ENCODE measurements at regions not wholly inside any gene's neighbourhood (a gene's known extent, or its start where the extent isn't known, plus 50 kb on each side); places are given as distances from the start of the nearest gene placed in this dataset.

DNA sequence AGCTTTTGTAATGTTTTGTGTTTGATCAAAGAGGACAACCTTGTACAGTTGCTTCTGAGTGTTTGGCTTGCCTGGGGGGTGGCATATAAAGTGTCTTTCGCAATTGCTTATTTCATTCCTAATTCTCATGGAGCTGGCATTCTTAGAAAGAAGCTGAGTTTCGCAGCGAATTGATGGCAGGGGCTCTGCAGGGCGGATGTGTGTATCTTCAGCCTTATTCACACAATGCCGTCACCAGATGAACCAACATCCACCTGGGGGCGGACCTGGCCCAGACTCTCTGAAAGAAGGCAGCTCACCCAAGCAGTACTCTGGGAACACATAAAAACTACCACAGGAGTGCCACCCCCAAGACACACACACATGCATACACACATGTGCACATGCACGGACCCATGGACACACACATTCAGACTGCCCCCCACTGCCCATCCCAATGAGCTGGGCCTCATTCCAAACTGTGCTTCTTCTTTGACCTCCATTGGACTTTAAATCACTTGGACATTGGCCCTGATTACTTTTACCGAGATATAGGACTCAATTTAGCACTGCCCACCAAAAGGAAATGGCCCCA is 55.4 kb upstream of the FOXQ1 start:
- TF ChIP-seq, protein P1, sequence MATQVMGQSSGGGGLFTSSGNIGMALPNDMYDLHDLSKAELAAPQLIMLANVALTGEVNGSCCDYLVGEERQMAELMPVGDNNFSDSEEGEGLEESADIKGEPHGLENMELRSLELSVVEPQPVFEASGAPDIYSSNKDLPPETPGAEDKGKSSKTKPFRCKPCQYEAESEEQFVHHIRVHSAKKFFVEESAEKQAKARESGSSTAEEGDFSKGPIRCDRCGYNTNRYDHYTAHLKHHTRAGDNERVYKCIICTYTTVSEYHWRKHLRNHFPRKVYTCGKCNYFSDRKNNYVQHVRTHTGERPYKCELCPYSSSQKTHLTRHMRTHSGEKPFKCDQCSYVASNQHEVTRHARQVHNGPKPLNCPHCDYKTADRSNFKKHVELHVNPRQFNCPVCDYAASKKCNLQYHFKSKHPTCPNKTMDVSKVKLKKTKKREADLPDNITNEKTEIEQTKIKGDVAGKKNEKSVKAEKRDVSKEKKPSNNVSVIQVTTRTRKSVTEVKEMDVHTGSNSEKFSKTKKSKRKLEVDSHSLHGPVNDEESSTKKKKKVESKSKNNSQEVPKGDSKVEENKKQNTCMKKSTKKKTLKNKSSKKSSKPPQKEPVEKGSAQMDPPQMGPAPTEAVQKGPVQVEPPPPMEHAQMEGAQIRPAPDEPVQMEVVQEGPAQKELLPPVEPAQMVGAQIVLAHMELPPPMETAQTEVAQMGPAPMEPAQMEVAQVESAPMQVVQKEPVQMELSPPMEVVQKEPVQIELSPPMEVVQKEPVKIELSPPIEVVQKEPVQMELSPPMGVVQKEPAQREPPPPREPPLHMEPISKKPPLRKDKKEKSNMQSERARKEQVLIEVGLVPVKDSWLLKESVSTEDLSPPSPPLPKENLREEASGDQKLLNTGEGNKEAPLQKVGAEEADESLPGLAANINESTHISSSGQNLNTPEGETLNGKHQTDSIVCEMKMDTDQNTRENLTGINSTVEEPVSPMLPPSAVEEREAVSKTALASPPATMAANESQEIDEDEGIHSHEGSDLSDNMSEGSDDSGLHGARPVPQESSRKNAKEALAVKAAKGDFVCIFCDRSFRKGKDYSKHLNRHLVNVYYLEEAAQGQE (IDR thresholded peaks at IDR 0.05; ENCODE audit: insufficient read depth in 1 of 2, low read depth in 2 of 2, low read length in 2 of 2): no peak
- TF ChIP-seq POLR2AphosphoS5 (IDR thresholded peaks at IDR 0.05; ENCODE audit: low read depth, low read length): no peak
- no peak for TF ChIP-seq TAF1 (IDR thresholded peaks at IDR 0.05; ENCODE audit: borderline replicate concordance, insufficient read depth, low read length)
- no peak for TF ChIP-seq SIN3A (IDR thresholded peaks at IDR 0.05; ENCODE audit: borderline replicate concordance, insufficient read depth, low read length)
